ENCODE measurements at regions not wholly inside any gene's neighbourhood (a gene's known extent, or its start where the extent isn't known, plus 50 kb on each side); places are given as distances from the start of the nearest gene placed in this dataset.

DNA sequence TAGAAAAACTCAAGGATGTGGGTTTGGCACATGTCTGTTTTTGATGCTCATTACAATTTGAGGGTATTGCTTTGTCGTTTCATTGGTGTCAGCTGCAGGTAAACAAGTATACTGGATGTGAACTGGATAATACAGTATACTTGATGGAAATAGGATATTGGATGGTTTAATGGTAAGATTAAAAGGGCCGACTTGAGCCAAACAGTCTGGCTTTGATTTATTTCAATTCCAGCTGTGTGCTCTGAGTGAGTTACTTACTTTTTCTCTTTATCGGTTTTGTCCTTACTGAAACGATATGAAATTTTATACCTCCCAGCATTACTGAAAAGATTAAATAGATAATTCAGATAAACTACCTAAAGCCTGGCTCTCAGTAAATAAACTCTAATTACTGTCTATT is 227.6 kb downstream of the ASXL3 start:
- H3K27ac ChIP-seq: no peak overlapping the region
- TF ChIP-seq, protein P1, sequence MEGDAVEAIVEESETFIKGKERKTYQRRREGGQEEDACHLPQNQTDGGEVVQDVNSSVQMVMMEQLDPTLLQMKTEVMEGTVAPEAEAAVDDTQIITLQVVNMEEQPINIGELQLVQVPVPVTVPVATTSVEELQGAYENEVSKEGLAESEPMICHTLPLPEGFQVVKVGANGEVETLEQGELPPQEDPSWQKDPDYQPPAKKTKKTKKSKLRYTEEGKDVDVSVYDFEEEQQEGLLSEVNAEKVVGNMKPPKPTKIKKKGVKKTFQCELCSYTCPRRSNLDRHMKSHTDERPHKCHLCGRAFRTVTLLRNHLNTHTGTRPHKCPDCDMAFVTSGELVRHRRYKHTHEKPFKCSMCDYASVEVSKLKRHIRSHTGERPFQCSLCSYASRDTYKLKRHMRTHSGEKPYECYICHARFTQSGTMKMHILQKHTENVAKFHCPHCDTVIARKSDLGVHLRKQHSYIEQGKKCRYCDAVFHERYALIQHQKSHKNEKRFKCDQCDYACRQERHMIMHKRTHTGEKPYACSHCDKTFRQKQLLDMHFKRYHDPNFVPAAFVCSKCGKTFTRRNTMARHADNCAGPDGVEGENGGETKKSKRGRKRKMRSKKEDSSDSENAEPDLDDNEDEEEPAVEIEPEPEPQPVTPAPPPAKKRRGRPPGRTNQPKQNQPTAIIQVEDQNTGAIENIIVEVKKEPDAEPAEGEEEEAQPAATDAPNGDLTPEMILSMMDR (IDR thresholded peaks at IDR 0.05): no peak
- TF ChIP-seq ZFX (IDR thresholded peaks at IDR 0.05; ENCODE audit: borderline replicate concordance): no peak

GRCh38 chr18:33804258-33804657 is 226.2 kb downstream of the ASXL3 start:
- TF ChIP-seq ZFX (IDR thresholded peaks at IDR 0.05; ENCODE audit: borderline replicate concordance): no peak
- TF ChIP-seq, protein P1 (IDR thresholded peaks at IDR 0.05): no peak
- H3K27ac ChIP-seq: no peak overlapping the region

DNA sequence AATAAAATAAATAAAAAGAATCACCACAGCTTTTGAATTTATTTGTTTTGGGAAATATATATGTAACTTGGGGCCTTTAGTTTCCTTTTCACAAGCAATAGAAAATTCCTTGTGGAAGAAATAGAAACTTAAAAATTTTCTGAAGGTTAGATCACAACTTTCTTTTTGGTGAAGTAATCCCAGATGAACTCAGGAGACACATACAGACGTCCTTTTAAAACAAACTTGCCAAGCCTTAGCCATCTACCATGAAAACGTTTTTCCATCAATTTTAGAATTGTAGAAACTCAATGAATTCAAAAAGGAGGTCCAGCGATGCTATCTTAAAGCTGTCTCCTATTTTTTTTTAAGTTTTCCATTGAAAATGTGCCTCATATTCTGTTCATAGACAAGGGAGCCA is 225.6 kb downstream of the ASXL3 start:
- H3K27ac ChIP-seq: no peak overlapping the region
- TF ChIP-seq, protein P1 (IDR thresholded peaks at IDR 0.05): no peak

- no peak overlapping the region for H3K27ac ChIP-seq
- TF ChIP-seq, protein P1 (IDR thresholded peaks at IDR 0.05): no peak
- no peak for TF ChIP-seq ZFX (IDR thresholded peaks at IDR 0.05; ENCODE audit: borderline replicate concordance)
Observed at GRCh38 chr18:33802955-33803354, 224.9 kb downstream of the ASXL3 start.
